Fibroblast of mammary gland (primary cell): ENCODE measurements at regions not wholly inside any gene's neighbourhood (a gene's known extent, or its start where the extent isn't known, plus 50 kb on each side); places are given as distances from the start of the nearest gene placed in this dataset.

Source experiments
- DNase-seq: peaks from one replicate; pipeline ENCODE4 v3.0.0-alpha.2; 2010; ENCODE audit warnings: low read depth
- H3K4me3 ChIP-seq: 2 replicates; pipeline ENCODE4 v1.5.1; 2011; ENCODE audit warnings: low read depth, mild to moderate bottlenecking, low read length, moderate library complexity; ENCODE audit not compliant: control insufficient read depth
- TF ChIP-seq, protein P1 (sequence below): conservative IDR thresholded peaks from 2 replicates; pipeline ENCODE4 v1.5.1; 2011; ENCODE audit warnings: low read depth, low read length, inconsistent platforms; ENCODE audit not compliant: control insufficient read depth, insufficient read depth

DNA sequence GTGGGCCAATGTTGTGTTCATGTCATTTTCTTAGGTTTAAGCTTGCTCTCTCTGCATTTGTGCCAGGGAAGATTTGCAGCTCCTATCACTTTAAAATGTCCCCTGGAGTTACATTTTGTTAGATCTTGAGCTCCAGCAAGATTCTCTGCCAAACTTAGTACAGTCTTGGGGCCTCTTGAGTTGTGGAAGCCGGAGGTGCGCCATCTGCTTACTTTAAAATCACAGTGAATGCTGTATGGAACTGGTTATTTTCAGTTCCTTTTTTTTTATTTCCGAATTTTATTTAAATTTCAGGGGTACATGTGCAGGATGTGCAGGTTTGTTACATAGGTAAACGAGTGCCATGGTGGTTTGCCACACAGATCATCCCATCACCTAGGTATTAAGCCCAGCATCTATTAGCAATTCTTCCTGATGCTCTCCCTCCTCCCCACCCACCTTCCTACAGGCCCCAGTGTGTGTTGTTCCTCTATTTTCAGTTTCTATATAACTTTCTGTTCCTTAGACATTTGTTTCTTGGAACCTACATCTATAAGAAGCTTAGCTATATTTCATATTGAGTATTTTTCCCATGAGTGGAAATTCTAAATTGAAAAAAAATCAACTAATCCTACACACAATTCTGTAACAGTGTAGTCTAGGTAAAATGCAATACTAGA is 114.4 kb upstream of the CREB5 start:
- no peak for DNase-seq
- TF ChIP-seq, protein P1, sequence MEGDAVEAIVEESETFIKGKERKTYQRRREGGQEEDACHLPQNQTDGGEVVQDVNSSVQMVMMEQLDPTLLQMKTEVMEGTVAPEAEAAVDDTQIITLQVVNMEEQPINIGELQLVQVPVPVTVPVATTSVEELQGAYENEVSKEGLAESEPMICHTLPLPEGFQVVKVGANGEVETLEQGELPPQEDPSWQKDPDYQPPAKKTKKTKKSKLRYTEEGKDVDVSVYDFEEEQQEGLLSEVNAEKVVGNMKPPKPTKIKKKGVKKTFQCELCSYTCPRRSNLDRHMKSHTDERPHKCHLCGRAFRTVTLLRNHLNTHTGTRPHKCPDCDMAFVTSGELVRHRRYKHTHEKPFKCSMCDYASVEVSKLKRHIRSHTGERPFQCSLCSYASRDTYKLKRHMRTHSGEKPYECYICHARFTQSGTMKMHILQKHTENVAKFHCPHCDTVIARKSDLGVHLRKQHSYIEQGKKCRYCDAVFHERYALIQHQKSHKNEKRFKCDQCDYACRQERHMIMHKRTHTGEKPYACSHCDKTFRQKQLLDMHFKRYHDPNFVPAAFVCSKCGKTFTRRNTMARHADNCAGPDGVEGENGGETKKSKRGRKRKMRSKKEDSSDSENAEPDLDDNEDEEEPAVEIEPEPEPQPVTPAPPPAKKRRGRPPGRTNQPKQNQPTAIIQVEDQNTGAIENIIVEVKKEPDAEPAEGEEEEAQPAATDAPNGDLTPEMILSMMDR, result no peak

GRCh38 chr7:28298870-28299518 is 113.3 kb upstream of the CREB5 start:
- TF ChIP-seq, protein P1, result peak; percentile 69
- no peak overlapping the region for H3K4me3 ChIP-seq
- peak; percentile 78 for DNase-seq

More for the DNA sequence above, 114.4 kb upstream of the CREB5 start:
- H3K4me3 ChIP-seq, result no peak overlapping the region

- TF ChIP-seq, protein P1, result no peak
Measured at GRCh38 chr7:28299556-28299955, 112.8 kb upstream of the CREB5 start.

DNA sequence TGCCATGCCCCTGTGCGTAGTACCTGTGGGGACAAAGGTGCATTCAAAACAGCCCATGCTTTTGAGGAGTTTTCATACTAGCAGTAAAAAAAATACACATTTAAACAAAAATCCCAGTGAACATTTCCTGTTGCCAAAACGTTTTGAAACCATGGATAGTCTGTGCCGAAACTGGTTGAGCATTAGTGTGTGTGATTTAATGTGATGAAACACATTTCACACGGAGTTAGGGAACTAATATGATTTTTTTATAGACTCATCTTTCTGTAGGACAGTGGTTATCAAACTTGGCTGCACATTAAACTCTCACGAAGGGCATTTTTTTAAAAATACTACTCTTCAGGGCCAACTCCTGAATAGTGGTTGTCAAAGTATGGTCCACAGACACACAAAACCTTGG is 111.8 kb upstream of the CREB5 start:
- DNase-seq, result no peak
- TF ChIP-seq, protein P1, result no peak
- H3K4me3 ChIP-seq, result no peak overlapping the region

More at GRCh38 chr7:28299556-28299955, 112.8 kb upstream of the CREB5 start:
- no peak for DNase-seq
- no peak overlapping the region for H3K4me3 ChIP-seq

- DNase-seq, result peak; percentile 85
- H3K4me3 ChIP-seq, result no peak overlapping the region
- TF ChIP-seq, protein P1, result no peak
Measured at GRCh38 chr7:28301148-28301641, 111.1 kb upstream of the CREB5 start.

- H3K4me3 ChIP-seq, result no peak overlapping the region
- TF ChIP-seq, protein P1, result no peak
- DNase-seq, result no peak
Measured at GRCh38 chr7:28304290-28304689, 108.0 kb upstream of the CREB5 start.
